NCI-H1436 treated with DMSO at 0.1 percent for 48 hours (cell line): ENCODE measurements at regions not wholly inside any gene's neighbourhood (a gene's known extent, or its start where the extent isn't known, plus 50 kb on each side); places are given as distances from the start of the nearest gene placed in this dataset.
"Not testable (repeated sequence)": the region's sequence is repeated elsewhere in the genome, so short reads cannot be mapped to it uniquely, and the experiment has no call there.

Source experiments
- DNase-seq: peaks from one replicate; lab custom pipeline; 2025; lab: John Stamatoyannopoulos, UW

DNA sequence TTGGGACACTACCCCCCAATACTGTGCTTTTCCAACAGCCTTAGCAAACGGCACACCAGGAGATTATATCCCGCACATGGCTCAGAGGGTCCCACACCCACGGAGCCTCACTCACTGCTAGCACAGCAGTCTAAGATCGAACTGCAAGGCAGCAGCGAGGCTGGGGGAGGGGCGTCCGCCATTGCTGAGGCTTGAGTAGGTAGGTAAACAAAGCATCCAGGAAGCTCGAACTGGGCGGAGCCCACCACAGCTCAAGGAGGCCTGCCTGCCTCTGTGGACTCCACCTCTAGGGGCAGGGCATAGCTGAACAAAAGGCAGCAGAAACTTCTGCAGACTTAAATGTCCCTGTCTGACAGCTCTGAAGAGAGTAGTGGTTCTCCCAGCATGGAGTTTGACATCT, 447.3 kb upstream of the RAB6C start:
- not testable (repeated sequence) for DNase-seq

DNA sequence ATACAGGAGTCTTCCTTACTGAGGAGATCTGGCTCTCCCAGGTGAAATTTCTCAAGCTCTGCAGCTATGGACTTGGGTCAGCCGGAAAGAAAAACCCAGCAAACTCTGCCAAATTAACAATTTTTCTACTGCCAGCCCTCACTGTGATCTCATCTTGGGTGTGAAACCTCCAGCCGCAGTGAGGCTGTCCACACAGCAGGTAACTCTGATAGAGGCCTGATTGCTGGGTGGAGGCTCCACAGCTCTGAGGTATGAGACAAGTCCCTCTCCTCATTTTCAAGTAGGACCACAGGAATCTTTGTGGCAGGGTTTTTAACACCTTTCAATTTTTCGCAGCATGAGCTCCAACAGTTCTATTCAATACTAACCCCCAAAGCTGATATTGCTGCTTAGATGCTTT, 430.6 kb upstream of the RAB6C start:
- no peak for DNase-seq

DNA sequence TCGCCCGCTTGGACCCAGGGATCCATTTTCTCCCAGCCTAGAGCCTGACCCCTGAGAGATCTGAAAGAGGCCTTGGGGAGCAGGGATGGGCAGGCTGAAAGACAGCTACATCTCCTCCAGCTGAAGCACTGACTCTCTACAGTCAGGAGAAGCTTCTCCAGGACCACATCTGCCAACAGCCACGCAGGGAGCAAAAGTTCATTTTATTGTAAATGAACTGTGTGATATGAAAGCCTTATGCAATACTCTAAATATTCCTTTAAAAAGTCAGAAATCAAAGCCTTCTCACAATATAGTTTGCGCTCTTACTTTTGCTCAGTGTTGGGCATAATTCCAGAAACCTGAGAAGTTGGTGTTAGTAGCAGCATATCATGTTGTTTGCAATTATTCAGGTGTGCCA, 428.9 kb upstream of the RAB6C start:
- no peak for DNase-seq

DNA sequence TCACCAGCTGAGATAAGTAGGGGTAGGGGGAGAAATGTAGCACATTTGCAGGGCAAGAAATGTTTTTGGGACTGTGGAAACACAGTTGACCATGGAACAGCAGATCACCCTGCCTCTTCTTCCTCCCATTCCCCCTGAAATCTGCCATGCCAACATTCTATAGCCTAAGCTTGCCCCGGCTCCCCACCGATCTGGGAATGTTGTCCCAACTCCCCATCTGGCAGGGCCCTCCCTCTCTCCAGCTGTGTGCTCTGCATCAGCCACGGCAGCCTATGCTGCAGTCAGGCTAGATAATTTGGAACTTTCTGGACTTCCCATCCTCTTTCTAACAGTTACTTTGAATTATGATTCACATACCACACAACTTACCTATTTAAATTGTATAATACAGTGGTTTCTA, 425.1 kb upstream of the RAB6C start:
- no peak for DNase-seq

DNA sequence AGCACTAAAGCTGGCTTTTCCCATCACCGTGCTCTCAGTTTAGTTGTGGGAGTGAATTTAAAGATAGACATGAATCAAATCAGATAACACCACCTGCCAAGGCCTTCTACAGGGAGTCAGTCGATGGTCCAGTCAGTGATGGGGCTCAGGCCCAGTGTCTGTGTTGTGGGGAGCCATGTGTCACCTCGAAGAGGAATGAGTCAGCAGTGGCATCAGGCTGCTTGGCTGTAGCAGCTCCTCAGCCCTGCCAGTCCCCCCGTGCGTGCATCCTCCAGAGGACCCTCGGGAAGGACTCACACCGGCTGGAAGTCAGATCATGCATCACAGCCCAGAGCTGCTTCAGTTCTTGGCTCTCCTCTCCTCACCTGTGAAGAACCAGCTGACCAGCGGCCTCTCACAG, 420.4 kb upstream of the RAB6C start:
- DNase-seq = no peak

DNA sequence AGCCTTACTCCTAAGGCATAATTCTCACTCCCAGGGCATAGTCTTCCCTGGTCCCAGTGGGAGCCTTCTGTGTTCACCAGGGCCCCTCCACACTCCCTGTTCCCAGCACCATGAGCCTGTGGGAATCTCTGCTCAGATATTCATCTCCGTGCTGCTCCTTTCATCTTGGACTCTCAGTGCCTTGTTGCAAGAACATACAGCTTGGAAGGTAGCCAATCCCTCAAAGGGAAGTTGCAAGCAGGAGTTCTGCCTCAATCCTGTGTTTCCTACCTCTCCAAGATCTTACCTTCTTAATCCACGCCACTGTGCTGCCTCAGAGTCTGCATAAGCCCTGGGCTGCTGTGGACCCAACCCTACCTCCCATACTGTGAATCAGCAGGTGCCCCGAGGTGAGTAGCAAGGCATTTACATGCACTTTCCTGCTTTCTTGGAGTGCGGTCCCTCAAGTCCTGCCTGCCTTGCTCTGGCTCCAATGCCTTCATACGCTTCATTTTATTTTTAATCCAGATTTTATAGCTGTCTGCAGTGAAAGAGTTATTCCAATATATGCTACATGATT, 413.8 kb upstream of the RAB6C start:
- DNase-seq = no peak

DNA sequence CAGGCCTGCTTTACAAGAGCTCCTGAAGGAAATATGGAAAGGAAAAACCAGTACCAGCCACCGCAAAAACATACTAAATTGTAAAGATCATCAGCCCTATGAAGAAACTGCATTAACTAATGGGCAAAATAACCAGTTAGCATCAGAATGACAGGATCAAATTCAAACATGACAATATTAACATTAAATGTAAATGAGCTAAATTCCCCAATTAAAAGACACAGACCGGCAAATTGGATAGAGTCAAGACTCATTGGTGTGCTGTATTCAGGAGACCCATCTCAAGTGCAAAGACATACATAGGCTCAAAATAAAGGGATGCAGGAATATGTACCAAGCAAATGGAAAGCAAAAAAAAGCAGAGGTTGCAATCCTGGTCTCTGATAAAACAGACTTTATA, 408.7 kb upstream of the RAB6C start:
- DNase-seq = not testable (repeated sequence)

DNA sequence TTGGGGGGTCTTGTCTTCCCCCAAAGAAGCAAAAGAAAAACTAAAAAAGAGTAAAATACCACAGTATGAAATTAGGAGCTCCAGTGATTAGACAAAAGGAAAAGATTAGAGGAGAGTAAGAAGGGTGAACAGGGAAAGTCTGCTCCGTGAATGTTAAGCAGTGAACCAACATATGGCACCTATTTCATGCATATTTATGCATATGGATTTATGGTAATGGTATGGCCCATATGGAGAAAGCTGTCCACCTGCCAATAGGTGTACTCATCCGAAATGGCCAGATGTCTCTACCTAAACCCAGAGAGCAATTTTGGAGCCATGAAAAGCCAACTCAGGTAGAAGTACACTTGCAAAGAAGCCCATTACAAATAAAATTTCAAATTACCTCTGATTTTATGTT, 404.0 kb upstream of the RAB6C start:
- no peak for DNase-seq

DNA sequence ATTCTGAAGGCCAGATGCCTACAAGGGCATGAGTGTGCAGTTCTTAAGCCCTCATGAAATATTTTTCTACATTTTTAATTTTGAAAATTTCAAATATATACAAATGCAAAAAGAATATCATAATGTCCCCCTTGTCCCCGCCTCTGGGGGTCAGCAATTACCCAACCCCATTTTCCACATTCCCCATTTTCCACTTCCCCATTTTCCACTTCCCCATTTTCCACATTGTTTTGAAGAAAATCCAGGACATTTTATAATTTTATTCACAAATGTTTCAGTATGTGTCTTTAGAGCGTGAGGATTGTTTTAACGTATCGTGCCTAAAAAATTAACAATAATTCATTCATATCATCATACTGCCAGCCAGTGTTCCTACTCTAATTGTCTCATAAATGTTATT, 403.6 kb upstream of the RAB6C start:
- DNase-seq = no peak

DNA sequence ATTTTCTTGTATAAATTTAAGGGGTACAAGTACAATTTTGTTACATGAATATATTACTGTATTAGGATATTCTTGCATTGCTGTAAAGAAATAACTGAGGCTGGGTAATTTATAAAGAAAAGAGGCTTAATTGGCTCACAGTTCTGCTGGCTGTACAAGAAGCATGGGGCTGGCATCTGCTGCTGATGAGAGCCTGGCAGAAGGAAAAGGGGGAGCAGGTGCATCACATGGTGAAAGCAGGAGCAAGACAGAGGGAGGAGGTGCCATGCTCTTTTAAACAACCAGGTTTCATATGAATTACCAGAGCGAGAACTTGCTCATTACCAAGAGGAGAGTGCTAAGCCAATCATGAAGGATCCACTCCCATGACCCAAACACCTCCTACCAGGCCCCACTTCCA, 399.5 kb upstream of the RAB6C start:
- no peak for DNase-seq

DNA sequence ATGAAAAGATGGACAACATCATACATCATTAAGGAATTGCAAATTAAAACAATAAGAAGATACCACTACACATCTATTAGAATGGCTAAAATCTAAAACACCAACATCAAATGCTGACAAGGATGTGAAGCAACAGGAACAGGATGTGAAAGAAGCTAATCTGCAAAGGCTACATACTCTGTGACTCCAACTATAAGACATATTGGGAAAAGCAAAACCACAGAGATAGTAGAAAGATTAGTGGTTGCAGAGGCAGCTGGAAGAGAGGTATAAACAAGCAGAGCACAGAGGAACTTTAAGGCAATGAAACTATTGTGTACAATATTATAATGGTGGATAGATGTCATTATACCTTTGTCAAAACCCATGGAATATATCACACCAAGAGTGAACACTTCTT, 393.7 kb upstream of the RAB6C start:
- no peak for DNase-seq

DNA sequence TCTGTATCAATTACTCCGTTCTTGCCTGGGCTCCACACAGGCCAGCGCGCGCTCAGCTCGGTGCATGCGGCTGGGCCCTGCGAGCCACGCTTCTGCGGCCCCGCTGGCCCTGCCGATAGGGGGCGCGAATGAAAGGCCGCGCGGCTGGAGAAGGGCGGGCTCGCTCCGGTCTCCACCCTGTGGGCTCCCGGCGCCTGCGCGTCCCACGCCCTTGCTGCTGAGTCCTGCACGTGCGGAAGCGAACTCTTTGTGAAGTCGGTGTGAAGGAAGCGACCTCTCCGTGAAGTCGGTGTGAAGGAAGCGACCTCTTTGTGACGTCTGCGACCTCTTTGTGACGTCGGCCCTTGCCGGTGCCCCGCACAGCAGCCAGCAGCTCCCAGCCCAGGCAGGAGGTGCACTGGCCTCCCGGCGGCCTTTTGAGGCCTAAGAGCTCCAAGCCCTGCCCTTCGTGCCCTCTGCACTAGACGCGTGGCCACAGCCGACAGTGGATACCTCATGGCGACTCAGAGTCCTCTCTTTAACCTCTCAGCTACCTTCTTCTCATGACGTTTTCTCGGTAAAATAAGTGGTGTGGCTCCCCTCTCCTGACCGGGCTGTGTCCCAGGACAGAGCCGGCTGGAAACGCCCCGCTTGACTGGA, 391.9 kb upstream of the RAB6C start:
- DNase-seq = no peak

DNA sequence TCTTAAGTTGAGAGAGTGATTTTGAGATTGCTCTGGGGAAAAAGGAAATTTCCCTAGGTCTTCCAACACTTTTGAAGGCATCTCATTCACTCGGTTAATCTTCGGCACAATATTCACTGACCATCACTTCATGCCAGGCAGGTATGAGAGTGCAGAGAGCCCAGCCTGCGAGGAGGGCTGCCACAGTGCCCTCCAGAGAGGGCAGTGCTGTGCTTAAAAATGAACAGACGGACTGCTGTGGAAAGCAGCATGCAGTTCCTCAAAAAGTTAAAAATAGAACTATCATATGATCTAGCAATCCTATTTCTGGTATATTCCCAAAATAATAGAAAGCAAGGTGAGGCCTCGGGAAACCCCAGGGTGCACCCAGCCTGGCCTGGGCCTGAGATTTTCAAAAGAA, 374.9 kb upstream of the RAB6C start:
- DNase-seq = no peak

DNA sequence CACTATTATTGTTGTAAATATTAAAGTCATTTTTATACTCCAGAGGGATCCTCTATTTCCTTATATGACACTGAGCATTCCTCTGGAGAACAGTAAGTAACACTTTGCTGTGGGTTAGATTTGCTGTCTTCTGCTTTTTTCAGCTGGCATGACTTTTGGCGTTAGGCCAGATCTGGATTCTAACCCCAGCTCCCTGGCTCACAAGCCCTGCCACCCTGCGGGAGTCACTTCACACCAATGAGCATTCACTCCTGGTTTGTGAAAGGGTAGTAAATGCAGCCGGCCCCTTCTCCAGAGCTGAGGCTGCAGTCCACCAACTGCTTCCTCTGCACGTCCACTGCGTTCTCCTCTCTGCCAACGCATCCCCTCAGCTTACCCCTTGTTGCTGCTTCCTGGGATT, 373.8 kb upstream of the RAB6C start:
- DNase-seq = no peak

DNA sequence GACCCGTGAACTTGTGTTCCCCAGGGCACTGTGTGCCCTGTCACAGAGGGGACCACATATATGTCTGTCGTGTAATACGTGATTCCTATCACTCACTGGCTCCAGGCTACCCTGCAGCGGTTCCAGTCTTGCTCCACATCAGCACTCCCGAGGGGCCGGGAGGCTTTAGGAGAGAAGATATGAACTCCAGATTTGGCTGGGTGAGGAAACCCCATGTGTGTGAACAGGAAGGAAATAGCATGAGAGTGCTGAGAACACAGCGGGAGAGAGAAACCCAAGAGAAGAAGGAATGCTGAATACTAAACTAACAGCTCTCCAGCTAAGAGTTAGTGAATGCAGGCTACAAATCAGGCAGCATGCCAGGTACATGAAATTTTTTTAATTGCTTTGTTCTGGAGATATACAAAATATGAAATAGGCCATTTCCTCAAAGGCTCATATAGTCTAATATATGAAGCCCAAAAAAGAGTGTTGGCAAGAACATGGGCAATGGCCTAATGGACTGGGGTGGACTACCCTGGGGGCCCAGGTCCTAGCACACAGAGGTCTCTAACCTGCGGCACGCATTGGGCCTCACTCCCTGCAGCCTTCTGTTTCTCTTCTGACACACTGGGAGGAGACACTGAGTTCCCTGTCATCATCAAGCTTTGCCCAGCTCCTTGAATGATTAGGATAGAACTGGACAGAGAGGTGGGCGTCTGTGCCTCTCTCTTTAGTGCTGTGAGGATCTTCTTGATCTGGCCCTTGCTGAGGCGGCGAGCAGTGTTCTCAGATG, 372.8 kb upstream of the RAB6C start:
- no peak for DNase-seq

DNA sequence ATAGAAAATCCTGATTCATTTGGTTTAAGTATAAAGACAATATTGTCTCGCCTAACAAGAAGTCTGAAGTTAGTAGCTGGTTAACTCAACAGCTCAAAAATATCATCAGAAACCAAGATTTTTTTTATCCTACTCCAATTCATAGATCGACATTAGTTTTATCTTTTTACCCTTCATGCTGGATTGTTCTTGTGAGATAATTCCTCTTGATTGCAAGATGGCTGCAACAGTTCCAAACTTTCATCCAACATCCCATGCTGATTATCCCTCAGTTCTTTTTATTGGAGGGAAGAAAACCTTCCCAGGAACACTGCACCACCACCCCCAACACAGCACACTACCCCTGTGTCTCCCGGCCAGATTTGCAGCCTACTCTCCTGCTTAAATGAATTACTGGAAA, 370.2 kb upstream of the RAB6C start:
- DNase-seq = no peak

DNA sequence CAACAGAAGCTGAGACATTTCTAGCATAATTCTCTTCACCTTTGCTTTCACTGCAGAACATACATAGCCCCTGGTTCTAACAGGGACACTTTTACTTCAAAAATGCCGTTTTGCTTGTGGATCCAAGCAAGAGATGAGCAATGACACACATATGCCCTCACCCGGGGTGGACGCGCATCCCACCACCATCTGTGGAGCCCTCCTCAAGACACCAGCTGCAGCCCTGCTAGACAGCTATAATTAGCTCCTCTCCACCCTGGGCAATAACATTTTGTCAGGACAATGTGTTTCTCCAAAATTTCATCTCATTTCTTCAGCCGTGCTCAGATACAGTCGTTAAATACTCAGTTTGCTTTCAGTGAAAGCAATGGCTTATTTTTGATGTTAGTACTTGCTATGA, 368.7 kb upstream of the RAB6C start:
- no peak for DNase-seq

DNA sequence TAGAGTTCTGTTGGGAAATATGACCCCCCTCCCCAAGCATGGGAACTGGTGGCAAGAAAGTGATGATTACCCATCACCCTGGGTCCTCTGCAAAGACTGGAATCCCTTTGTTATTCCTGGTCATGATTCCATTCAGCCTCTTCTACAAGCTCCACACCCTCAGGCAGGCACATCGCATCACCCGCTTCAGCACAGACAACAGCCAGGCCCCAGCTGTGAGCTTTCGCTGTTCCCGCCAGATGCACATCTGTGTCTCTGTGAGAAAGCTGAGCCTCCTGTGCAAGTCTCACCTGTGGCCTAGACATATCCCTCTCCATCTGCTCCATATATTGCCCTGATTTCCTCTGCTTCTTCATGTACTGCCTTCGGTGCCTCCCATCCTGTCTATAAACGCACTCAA, 368.0 kb upstream of the RAB6C start:
- DNase-seq = no peak

DNA sequence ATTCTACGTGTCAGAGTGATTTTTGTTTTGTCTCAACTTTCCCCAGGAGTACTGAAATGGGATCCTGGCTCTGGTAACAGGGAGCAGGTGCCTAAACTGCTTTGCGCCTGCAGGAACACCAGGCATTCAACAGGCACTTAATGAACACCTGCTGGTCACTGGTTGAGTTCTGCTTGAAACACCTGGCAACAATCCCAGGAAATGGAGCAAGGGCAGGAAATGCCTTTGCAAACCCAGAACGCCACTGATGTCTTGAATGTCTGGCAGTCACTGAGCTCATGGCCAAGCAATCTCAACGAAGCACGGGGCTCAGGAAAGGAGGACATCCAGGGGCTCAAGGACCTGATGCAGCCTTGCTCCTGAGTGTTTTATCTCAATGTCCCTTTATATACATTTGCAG, 360.0 kb upstream of the RAB6C start:
- DNase-seq = no peak

DNA sequence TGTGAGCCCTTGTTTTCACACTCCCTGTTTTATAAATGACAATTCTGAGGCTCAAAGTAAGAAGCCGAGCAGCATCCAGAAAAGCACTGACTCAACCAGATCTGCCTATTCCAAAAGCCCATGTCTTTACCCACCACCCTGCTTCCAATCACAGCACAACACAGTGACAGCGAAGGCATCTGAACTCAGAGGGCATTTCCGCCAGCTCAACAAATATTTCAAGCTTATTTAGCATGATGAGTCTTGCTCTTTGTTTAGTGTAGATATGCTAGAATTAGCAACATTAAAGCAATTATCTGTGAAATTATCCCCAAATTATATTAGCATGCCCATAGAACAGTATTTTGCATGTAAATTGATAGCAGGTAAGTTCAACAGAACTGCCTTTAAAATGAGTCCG, 359.1 kb upstream of the RAB6C start:
- no peak for DNase-seq

DNA sequence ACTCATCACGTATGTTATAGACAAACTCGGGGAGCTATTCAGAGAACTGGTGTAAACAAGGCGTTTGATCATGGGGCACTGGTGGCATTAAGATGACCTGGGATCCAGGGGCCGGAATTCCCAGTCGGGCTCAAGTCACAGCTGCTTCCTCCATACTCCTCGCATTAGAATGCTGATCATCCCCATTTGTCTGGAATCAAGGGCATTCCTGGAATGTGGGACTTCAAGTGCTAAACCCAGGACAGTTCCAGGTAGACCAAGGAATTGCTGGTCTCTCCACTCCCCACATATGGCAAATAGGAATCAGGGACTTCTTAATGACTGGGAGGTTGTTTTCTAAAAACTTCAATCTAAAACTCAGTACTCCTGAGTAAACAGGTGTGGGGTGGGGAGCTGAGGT, 355.7 kb upstream of the RAB6C start:
- DNase-seq = no peak

DNA sequence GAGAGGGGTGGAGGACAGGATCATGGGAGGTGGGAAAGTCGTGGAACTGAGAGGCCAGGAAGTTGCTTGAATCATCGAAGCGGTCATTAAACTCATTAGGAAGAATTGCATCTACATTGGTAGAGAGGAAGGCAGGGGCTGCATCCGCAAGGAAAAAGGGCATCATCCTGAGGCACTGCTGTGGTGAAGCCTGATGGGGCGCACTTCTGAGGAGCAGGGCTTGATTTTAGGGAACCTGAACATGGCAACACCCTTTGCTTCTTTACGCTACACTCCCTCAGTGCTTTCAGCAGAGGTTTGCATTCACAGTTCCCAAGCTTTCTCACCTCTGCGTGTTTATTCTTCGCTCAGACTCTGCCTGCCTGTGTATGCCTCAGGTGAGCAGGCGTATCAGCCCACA, 352.0 kb upstream of the RAB6C start:
- no peak for DNase-seq

DNA sequence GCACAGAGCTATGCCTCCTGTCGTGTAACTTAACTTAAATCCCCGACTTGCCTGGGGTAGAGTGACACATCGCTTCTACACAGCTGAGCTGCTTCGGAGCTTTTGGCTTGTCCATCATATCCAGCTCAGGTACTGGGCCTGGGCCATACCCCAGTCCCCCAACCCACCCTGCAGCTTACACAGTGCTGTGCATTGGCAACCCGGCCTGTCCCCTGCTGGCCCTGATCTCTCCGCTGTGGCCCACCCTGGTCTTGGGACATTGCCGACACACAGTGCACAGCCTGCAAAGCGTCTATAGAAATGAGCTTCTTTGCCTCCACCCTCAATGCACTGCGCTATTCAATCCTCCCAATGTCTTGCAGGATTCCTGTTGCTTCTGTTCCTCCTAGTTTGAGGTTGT, 342.8 kb upstream of the RAB6C start:
- DNase-seq = no peak

DNA sequence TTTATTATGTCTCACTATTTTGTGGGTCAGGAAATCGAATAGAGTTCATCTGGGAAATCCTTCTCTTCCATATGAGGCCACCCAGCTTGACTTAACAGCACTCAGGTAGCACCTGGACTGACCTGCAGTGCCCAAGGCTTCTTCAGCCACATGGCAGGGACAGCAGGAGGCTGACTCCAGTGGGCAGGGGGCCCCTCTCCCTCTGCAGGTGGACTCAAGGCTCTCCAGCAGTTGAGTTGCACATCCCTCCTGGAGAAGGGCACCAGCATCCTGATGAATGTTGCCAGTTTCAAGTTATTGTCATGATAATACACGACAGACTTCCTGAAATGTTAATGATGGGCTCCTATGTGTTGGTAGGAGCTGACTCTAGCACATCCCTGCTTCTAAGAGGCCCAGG, 338.1 kb upstream of the RAB6C start:
- DNase-seq = no peak
